H9 (cell line): ENCODE measurements at regions not wholly inside any gene's neighbourhood (a gene's known extent, or its start where the extent isn't known, plus 50 kb on each side); places are given as distances from the start of the nearest gene placed in this dataset.

Experiments
- DNase-seq: peaks from one replicate; pipeline ENCODE4 v3.0.0-alpha.2; 2017
- H2AFZ ChIP-seq: one replicate; pipeline ENCODE4 v1.6.1; 2013; ENCODE audit warnings: mild to moderate bottlenecking, low read length, control low read depth, moderate library complexity
- H2AK5ac ChIP-seq: 2 replicates; pipeline ENCODE4 v1.6.1; 2013; ENCODE audit warnings: low read length, control low read depth, mixed read lengths; ENCODE audit not compliant: insufficient read length
- H2BK120ac ChIP-seq: one replicate; pipeline ENCODE4 v1.6.1; 2013; ENCODE audit warnings: low read depth, mild to moderate bottlenecking, low read length, control low read depth, inconsistent platforms; ENCODE audit not compliant: poor library complexity, severe bottlenecking
- H2BK12ac ChIP-seq: 2 replicates; pipeline ENCODE4 v1.6.1; 2013; ENCODE audit warnings: low read length, control low read depth, mixed read lengths, low read depth; ENCODE audit not compliant: insufficient read length
- H2BK15ac ChIP-seq: 2 replicates; pipeline ENCODE4 v1.6.1; 2013; ENCODE audit warnings: low read depth, low read length, control low read depth
- H2BK20ac ChIP-seq: one replicate; pipeline ENCODE4 v1.6.1; 2013; ENCODE audit warnings: low read depth, mild to moderate bottlenecking, low read length, control low read depth, inconsistent platforms; ENCODE audit not compliant: poor library complexity, severe bottlenecking
- H2BK5ac ChIP-seq: 2 replicates; pipeline ENCODE4 v1.6.1; 2013; ENCODE audit warnings: low read length, control low read depth, mixed read lengths; ENCODE audit not compliant: insufficient read length
- H3K14ac ChIP-seq: 2 replicates; pipeline ENCODE4 v1.6.1; 2013; ENCODE audit warnings: low read length, control low read depth; ENCODE audit not compliant: insufficient read depth
- H3K18ac ChIP-seq: 2 replicates; pipeline ENCODE4 v1.6.1; 2013; ENCODE audit warnings: low read depth, mild to moderate bottlenecking, mixed read lengths, low read length, control low read depth; ENCODE audit not compliant: insufficient read length
- H3K23ac ChIP-seq: 2 replicates; pipeline ENCODE4 v1.6.1; 2013; ENCODE audit warnings: low read length, control low read depth, mixed read lengths, low read depth; ENCODE audit not compliant: insufficient read length
- H3K23me2 ChIP-seq: 2 replicates; pipeline ENCODE4 v1.6.1; 2013; ENCODE audit warnings: low read depth, mild to moderate bottlenecking, mixed read lengths, low read length, control low read depth; ENCODE audit not compliant: insufficient read length, poor library complexity, severe bottlenecking
- H3K27ac ChIP-seq: 2 replicates; pipeline ENCODE4 v1.5.1; 2013; ENCODE audit warnings: low read length, control low read depth, mixed read lengths, low read depth; ENCODE audit not compliant: insufficient read length
- H3K27me3 ChIP-seq: 2 replicates; pipeline ENCODE4 v1.6.1; 2013; ENCODE audit warnings: low read length, control low read depth, inconsistent platforms; ENCODE audit not compliant: insufficient read depth
- H3K4ac ChIP-seq: 2 replicates; pipeline ENCODE4 v1.6.1; 2013; ENCODE audit warnings: low read depth, mild to moderate bottlenecking, control low read depth, inconsistent platforms, low read length, moderate library complexity
- H3K4me1 ChIP-seq: 2 replicates; pipeline ENCODE4 v1.6.1; 2013; ENCODE audit warnings: low read length, control low read depth, inconsistent platforms; ENCODE audit not compliant: insufficient read depth
- H3K4me2 ChIP-seq: 2 replicates; pipeline ENCODE4 v1.6.1; 2013; ENCODE audit warnings: low read length, control low read depth, mixed read lengths; ENCODE audit not compliant: insufficient read length, insufficient read depth
- H3K56ac ChIP-seq: 2 replicates; pipeline ENCODE4 v1.6.1; 2013; ENCODE audit warnings: low read depth, mild to moderate bottlenecking, mixed read lengths, low read length, control low read depth; ENCODE audit not compliant: insufficient read length
- H3K79me1 ChIP-seq: 2 replicates; pipeline ENCODE4 v1.6.1; 2013; ENCODE audit warnings: low read depth, mild to moderate bottlenecking, moderate library complexity, low read length, control low read depth, inconsistent platforms; ENCODE audit not compliant: insufficient read depth, poor library complexity, severe bottlenecking
- H3K79me2 ChIP-seq: 2 replicates; pipeline ENCODE4 v1.6.1; 2013; ENCODE audit warnings: low read length, control low read depth, inconsistent platforms; ENCODE audit not compliant: insufficient read depth
- H3K9ac ChIP-seq: 2 replicates; pipeline ENCODE4 v1.6.1; 2013; ENCODE audit warnings: low read length, control low read depth, mixed read lengths; ENCODE audit not compliant: insufficient read length; ENCODE audit errors: extremely low read depth
- H3K9me3 ChIP-seq: one replicate; pipeline ENCODE4 v1.6.1; 2013; ENCODE audit warnings: low read depth, low read length, inconsistent platforms; ENCODE audit not compliant: control insufficient read depth
- H3T11ph ChIP-seq: one replicate; pipeline ENCODE4 v1.6.1; 2013; ENCODE audit warnings: mild to moderate bottlenecking, low read length, control low read depth, inconsistent platforms
- H4K20me1 ChIP-seq: one replicate; pipeline ENCODE4 v1.6.1; 2013; ENCODE audit not compliant: control insufficient read depth, insufficient read length, insufficient read depth
- H4K5ac ChIP-seq: 2 replicates; pipeline ENCODE4 v1.6.1; 2013; ENCODE audit warnings: low read depth, mild to moderate bottlenecking, mixed read lengths, low read length, control low read depth; ENCODE audit not compliant: insufficient read length
- H4K8ac ChIP-seq: replicated peaks from 2 replicates; pipeline ENCODE4 v1.6.1; 2013; ENCODE audit warnings: low read length, control low read depth, mixed read lengths, low read depth; ENCODE audit not compliant: insufficient read length
- H4K91ac ChIP-seq: 2 replicates; pipeline ENCODE4 v1.6.1; 2013; ENCODE audit warnings: low read depth, mild to moderate bottlenecking, moderate library complexity, mixed read lengths, low read length, control low read depth; ENCODE audit not compliant: insufficient read length
- H3K27ac Mint-ChIP-seq, 3 experiments: 2 replicates in 2 of 3; 3 replicates in 1 of 3; pipeline ENCODE4 v1.8.0; 2020 to 2021; ENCODE audit warnings: mixed read lengths in 3 of 3, mild to moderate bottlenecking in 1 of 3, moderate library complexity in 1 of 3
- H3K27me3 Mint-ChIP-seq: 2 replicates; pipeline ENCODE4 v1.8.0; 2021; ENCODE audit warnings: low read depth, mild to moderate bottlenecking, moderate library complexity, mixed read lengths
- H3K36me3 Mint-ChIP-seq, 3 experiments: 2 replicates in 2 of 3; 3 replicates in 1 of 3; pipeline ENCODE4 v1.8.0; 2020 to 2021; ENCODE audit warnings: low read depth in 3 of 3, mixed read lengths in 3 of 3; ENCODE audit not compliant: insufficient read depth in 1 of 3
- H3K4me1 Mint-ChIP-seq, 2 experiments: 2 replicates each; pipeline ENCODE4 v1.8.0; 2020; ENCODE audit warnings: mixed read lengths in 2 of 2
- H3K4me3 Mint-ChIP-seq, 2 experiments: 2 replicates in 1 of 2; 3 replicates in 1 of 2; pipeline ENCODE4 v1.8.0; 2020 to 2021; ENCODE audit warnings: mild to moderate bottlenecking in 2 of 2, mixed read lengths in 2 of 2, moderate library complexity in 1 of 2
- H3K9me3 Mint-ChIP-seq, 2 experiments: 2 replicates in 1 of 2; 3 replicates in 1 of 2; pipeline ENCODE4 v1.8.0; 2020; ENCODE audit warnings: mild to moderate bottlenecking in 2 of 2, mixed read lengths in 2 of 2, moderate library complexity in 1 of 2
- WGBS: extraction: QIAGEN DNeasy Blood & Tissue Kit; methylation state at CpG from one replicate; pipeline ENCODE4 v1.1.7; 2013; ENCODE audit warnings: missing lambda C conversion rate, low lambda C conversion rate, mixed read lengths; ENCODE audit not compliant: insufficient read length; ENCODE audit errors: extremely low coverage; 5-methylcytosine and 5-hydroxymethylcytosine counted together
- TF ChIP-seq, protein P1 (sequence below): fragments of 200-600 bp; sonication (generic); conservative IDR thresholded peaks from 3 replicates; pipeline ENCODE4 v1.8.0; 2021; ENCODE audit warnings: antibody characterized with exemption, mild to moderate bottlenecking

DNA sequence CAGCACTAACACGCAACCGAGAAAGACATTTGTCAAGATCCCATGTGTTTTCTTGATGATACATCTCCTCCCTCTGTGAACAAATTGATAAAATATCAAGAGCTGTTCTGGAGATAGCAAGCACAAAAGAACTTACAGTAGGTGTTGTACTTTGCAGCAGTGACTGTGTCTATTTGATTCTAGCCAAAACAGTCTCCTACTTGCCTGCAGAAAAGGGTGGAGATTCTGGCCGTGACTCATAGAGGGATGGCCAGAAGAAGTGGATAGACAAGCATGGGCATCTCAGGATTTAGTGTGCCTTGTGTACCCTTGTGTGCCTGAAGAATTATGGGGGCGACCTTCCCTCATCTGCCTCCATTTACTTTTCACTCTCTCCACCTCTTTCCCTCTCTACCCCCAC, 458.4 kb upstream of the LRRC7 start:
- no CpG with 5 or more reads among the region's 4 CpGs for WGBS
- Histone ChIP-seq H3K79me2 (no peaks in the 10 kb centered on the region), H2BK20ac (no peak overlapping the region), H2BK120ac (no peak overlapping the region), H2AK5ac (no peak overlapping the region), H3K56ac (no peak overlapping the region), H3K18ac (no peak overlapping the region), H3K27me3 (no peaks in the 10 kb centered on the region), H4K5ac (no peak overlapping the region), H2AFZ (no peak overlapping the region), H2BK15ac (no peak overlapping the region), H2BK5ac (no peak overlapping the region), H3K9me3 (no peaks in the 10 kb centered on the region), H3K4ac (no peak overlapping the region), H3K27ac (no peak overlapping the region), H4K91ac (no peak overlapping the region), H3K4me2 (no peak overlapping the region), H3T11ph (no peak overlapping the region), H3K4me1 (no peaks in the 10 kb centered on the region), H2BK12ac (no peak overlapping the region), H3K9ac (no peak overlapping the region), H3K23me2 (no peaks in the 10 kb centered on the region), H3K14ac (no peak overlapping the region), H3K79me1 (no peaks in the 10 kb centered on the region), H4K8ac (no peak overlapping the region), H4K20me1 (no peaks in the 10 kb centered on the region), H3K23ac (no peak overlapping the region)
- no peak overlapping the region for H3K27ac Mint-ChIP-seq
- no peak for DNase-seq
- no peak overlapping the region for H3K4me3 Mint-ChIP-seq
- H3K27me3 Mint-ChIP-seq: no peaks in the 10 kb centered on the region; the same call in 1 of the 2 replicates
- peaks cover 0 to 3% of the 10 kb centered on the region in 2 experiments; a peak in 2 of 5 replicates for H3K9me3 Mint-ChIP-seq
- no peaks in the 10 kb centered on the region for H3K36me3 Mint-ChIP-seq
- H3K4me1 Mint-ChIP-seq: no peaks in the 10 kb centered on the region
- TF ChIP-seq, protein P1, sequence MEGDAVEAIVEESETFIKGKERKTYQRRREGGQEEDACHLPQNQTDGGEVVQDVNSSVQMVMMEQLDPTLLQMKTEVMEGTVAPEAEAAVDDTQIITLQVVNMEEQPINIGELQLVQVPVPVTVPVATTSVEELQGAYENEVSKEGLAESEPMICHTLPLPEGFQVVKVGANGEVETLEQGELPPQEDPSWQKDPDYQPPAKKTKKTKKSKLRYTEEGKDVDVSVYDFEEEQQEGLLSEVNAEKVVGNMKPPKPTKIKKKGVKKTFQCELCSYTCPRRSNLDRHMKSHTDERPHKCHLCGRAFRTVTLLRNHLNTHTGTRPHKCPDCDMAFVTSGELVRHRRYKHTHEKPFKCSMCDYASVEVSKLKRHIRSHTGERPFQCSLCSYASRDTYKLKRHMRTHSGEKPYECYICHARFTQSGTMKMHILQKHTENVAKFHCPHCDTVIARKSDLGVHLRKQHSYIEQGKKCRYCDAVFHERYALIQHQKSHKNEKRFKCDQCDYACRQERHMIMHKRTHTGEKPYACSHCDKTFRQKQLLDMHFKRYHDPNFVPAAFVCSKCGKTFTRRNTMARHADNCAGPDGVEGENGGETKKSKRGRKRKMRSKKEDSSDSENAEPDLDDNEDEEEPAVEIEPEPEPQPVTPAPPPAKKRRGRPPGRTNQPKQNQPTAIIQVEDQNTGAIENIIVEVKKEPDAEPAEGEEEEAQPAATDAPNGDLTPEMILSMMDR: no peak
